HG02885 (cell line): ENCODE measurements at regions not wholly inside any gene's neighbourhood (a gene's known extent, or its start where the extent isn't known, plus 50 kb on each side); places are given as distances from the start of the nearest gene placed in this dataset.
A peak's percentile ranks its signal among the peaks of the same experiment; 100 is the strongest.
"Not testable (repeated sequence)": the region's sequence is repeated elsewhere in the genome, so short reads cannot be mapped to it uniquely, and the experiment has no call there.

Source experiments
- ATAC-seq: cut with Tn5 transposase; IDR thresholded peaks from one replicate; pipeline ENCODE4 v1.9.1; 2021; ENCODE audit warnings: mild to moderate bottlenecking; ENCODE audit not compliant: unreplicated experiment, poor library complexity

GRCh38 chr17:72382971-72383722 lies 262.3 kb downstream of the SOX9 start:
- no peak for ATAC-seq

GRCh38 chr17:72385475-72385874 lies 264.7 kb downstream of the SOX9 start:
- no peak for ATAC-seq

GRCh38 chr17:72386173-72386572 lies 265.4 kb downstream of the SOX9 start:
- ATAC-seq, result not testable (repeated sequence)

GRCh38 chr17:72386619-72387237 lies 265.9 kb downstream of the SOX9 start:
- ATAC-seq, result no peak

- ATAC-seq, result no peak
Measured at GRCh38 chr17:72387487-72387886, 266.7 kb downstream of the SOX9 start.

- no peak for ATAC-seq
Measured at GRCh38 chr17:72387969-72388368, 267.1 kb downstream of the SOX9 start.

GRCh38 chr17:72388765-72389473 lies 268.1 kb downstream of the SOX9 start:
- ATAC-seq, result no peak

- no peak for ATAC-seq
Measured at GRCh38 chr17:72390675-72391508, 270.1 kb downstream of the SOX9 start.

GRCh38 chr17:72392056-72393010 lies 271.5 kb downstream of the SOX9 start:
- ATAC-seq, result peak; percentile 55

- no peak for ATAC-seq
Measured at GRCh38 chr17:72393553-72393952, 272.7 kb downstream of the SOX9 start.

- ATAC-seq, result no peak
Measured at GRCh38 chr17:72394531-72394930, 273.7 kb downstream of the SOX9 start.

- ATAC-seq, result no peak
Measured at GRCh38 chr17:72396121-72396520, 275.3 kb downstream of the SOX9 start.

GRCh38 chr17:72397223-72397667 lies 276.4 kb downstream of the SOX9 start:
- ATAC-seq, result no peak

GRCh38 chr17:72397687-72398086 lies 276.9 kb downstream of the SOX9 start:
- ATAC-seq, result no peak

- ATAC-seq, result no peak
Measured at GRCh38 chr17:72399023-72399607, 278.3 kb downstream of the SOX9 start.

- no peak for ATAC-seq
Measured at GRCh38 chr17:72399608-72400487, 279.0 kb downstream of the SOX9 start.

- no peak for ATAC-seq
Measured at GRCh38 chr17:72400488-72400827, 279.6 kb downstream of the SOX9 start.

- ATAC-seq, result no peak
Measured at GRCh38 chr17:72400863-72401262, 280.0 kb downstream of the SOX9 start.
